Stomach (tissue), 4 donors: ENCODE measurements at regions not wholly inside any gene's neighbourhood (a gene's known extent, or its start where the extent isn't known, plus 50 kb on each side); places are given as distances from the start of the nearest gene placed in this dataset.

Source experiments
- POLR2A ChIP-seq, 4 donors: fragments of 450-650 bp; IDR thresholded peaks; one replicate each; pipeline ENCODE4 v1.6.1; 2016; ENCODE audit warnings: antibody characterized with exemption in 4 of 4, control low read depth in 2 of 4, mild to moderate bottlenecking in 1 of 4, moderate library complexity in 1 of 4
- POLR2AphosphoS5 ChIP-seq, 3 donors: sonication (generic); formaldehyde crosslinking; IDR thresholded peaks; one replicate each; pipeline ENCODE4 v1.6.1; 2016; ENCODE audit warnings: antibody characterized with exemption in 3 of 3
- TF ChIP-seq, protein P1 (sequence below), 7 experiments: fragments of 450-650 bp in 4 of 7; fragments of 200-600 bp in 3 of 7; sonication (generic) in 3 of 7; IDR thresholded peaks; one replicate each; pipeline ENCODE4 v1.5.1; 2016 to 2019; ENCODE audit warnings: antibody characterized with exemption in 7 of 7, control low read depth in 2 of 7, mild to moderate bottlenecking in 1 of 7

GRCh38 chr5:12623408-12623807 lies 719.2 kb upstream of the CTNND2 start:
- TF ChIP-seq POLR2A (IDR thresholded peaks at IDR 0.05) (no peak), POLR2AphosphoS5 (IDR thresholded peaks at IDR 0.05) (no peak)
- TF ChIP-seq, protein P1, sequence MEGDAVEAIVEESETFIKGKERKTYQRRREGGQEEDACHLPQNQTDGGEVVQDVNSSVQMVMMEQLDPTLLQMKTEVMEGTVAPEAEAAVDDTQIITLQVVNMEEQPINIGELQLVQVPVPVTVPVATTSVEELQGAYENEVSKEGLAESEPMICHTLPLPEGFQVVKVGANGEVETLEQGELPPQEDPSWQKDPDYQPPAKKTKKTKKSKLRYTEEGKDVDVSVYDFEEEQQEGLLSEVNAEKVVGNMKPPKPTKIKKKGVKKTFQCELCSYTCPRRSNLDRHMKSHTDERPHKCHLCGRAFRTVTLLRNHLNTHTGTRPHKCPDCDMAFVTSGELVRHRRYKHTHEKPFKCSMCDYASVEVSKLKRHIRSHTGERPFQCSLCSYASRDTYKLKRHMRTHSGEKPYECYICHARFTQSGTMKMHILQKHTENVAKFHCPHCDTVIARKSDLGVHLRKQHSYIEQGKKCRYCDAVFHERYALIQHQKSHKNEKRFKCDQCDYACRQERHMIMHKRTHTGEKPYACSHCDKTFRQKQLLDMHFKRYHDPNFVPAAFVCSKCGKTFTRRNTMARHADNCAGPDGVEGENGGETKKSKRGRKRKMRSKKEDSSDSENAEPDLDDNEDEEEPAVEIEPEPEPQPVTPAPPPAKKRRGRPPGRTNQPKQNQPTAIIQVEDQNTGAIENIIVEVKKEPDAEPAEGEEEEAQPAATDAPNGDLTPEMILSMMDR (IDR thresholded peaks at IDR 0.05) = no peak
